ENCODE measurements at regions not wholly inside any gene's neighbourhood (a gene's known extent, or its start where the extent isn't known, plus 50 kb on each side); places are given as distances from the start of the nearest gene placed in this dataset.

GRCh38 chr5:27474395-27474794 lies 436.0 kb upstream of the CDH9 start:
- TF ChIP-seq EP300 (IDR thresholded peaks at IDR 0.05; ENCODE audit: borderline replicate concordance) (no peak), YY1 (IDR thresholded peaks at IDR 0.05; ENCODE audit: low read depth) (no peak), RAD21 (IDR thresholded peaks at IDR 0.05; ENCODE audit: low read depth) (no peak), MAX (IDR thresholded peaks at IDR 0.05) (no peak), TAF1 (IDR thresholded peaks at IDR 0.05; ENCODE audit: low read depth) (no peak), TEAD4 (IDR thresholded peaks at IDR 0.05) (no peak), REST (IDR thresholded peaks at IDR 0.05; ENCODE audit: low read depth) (no peak), CEBPB (IDR thresholded peaks at IDR 0.05) (no peak), USF1 (IDR thresholded peaks at IDR 0.05) (no peak), CREB1 (IDR thresholded peaks at IDR 0.05; ENCODE audit: low read depth) (no peak)

Measured in Ishikawa (cell line).